GM10266 (cell line): ENCODE measurements at regions not wholly inside any gene's neighbourhood (a gene's known extent, or its start where the extent isn't known, plus 50 kb on each side); places are given as distances from the start of the nearest gene placed in this dataset.

Source experiments
- DNase-seq: peaks from one replicate; pipeline ENCODE4 v3.0.0; 2012; ENCODE audit errors: extremely low spot score
- TF ChIP-seq, protein P1 (sequence below): IDR thresholded peaks from 2 replicates; pipeline ENCODE4 v1.5.1; 2012; ENCODE audit warnings: mild to moderate bottlenecking, low read depth; ENCODE audit not compliant: control insufficient read depth, insufficient read depth; ENCODE audit errors: missing control alignments

GRCh38 chr2:71898375-71898774, 249.3 kb downstream of the CYP26B1 start:
- TF ChIP-seq, protein P1, sequence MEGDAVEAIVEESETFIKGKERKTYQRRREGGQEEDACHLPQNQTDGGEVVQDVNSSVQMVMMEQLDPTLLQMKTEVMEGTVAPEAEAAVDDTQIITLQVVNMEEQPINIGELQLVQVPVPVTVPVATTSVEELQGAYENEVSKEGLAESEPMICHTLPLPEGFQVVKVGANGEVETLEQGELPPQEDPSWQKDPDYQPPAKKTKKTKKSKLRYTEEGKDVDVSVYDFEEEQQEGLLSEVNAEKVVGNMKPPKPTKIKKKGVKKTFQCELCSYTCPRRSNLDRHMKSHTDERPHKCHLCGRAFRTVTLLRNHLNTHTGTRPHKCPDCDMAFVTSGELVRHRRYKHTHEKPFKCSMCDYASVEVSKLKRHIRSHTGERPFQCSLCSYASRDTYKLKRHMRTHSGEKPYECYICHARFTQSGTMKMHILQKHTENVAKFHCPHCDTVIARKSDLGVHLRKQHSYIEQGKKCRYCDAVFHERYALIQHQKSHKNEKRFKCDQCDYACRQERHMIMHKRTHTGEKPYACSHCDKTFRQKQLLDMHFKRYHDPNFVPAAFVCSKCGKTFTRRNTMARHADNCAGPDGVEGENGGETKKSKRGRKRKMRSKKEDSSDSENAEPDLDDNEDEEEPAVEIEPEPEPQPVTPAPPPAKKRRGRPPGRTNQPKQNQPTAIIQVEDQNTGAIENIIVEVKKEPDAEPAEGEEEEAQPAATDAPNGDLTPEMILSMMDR: no peak
- DNase-seq: no peak

DNA sequence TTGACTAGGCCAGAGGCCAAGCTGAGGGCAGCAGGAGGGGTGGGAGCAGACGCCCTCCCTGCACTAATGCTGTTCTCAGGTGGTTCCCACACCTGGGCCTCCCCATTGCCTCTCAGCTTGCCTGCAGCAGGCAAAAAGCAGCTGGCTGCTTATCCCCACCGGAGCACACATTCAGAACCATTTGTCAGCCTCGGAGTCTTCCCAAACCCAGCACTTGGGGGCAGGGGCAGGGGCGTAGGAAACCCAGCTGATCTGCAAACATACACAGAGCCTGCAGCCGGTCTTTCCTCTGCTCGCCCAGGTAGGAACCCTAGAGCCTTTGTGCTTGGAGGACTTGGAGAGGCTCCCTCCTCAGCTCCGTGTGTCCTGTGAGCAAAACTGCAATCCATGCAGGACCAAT, 249.8 kb downstream of the CYP26B1 start:
- no peak for DNase-seq
- TF ChIP-seq, protein P1: no peak

- no peak for DNase-seq
- TF ChIP-seq, protein P1: no peak
Observed at GRCh38 chr2:71897137-71897480, 250.6 kb downstream of the CYP26B1 start.

GRCh38 chr2:71896385-71897136, 251.1 kb downstream of the CYP26B1 start:
- DNase-seq: no peak
- TF ChIP-seq, protein P1: no peak

GRCh38 chr2:71895320-71896161, 252.1 kb downstream of the CYP26B1 start:
- DNase-seq: no peak
- TF ChIP-seq, protein P1: no peak

GRCh38 chr2:71894261-71894660, 253.4 kb downstream of the CYP26B1 start:
- TF ChIP-seq, protein P1: no peak
- DNase-seq: no peak

DNA sequence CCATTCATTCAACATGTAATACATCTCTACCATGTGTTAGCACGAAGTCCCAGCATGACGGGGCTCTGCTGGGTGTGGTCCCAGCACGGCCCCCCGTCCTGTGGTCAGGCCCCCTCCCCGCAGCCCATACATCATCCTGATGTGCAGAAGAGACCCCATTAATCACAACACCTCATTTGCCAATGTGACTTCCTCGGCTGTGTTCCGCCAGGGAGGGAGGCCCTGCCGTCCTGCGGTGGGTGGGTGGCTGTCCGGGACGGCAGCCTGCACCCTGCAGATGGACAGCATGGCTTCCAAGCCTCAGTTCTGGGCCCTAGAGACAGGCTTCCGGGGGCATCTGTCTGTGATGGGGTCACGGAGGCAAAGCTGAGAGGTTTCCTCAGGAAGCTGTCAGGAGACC, 254.0 kb downstream of the CYP26B1 start:
- no peak for DNase-seq
- TF ChIP-seq, protein P1: no peak
